Activated effector memory CD4-positive, alpha-beta T cell treated with Interleukin-2 at 50 U/mL for 16 hours (primary cell): ENCODE measurements at regions not wholly inside any gene's neighbourhood (a gene's known extent, or its start where the extent isn't known, plus 50 kb on each side); places are given as distances from the start of the nearest gene placed in this dataset.
A peak's percentile ranks its signal among the peaks of the same experiment; 100 is the strongest.

Experiments
- DNase-seq: peaks from one replicate; pipeline ENCODE4 v3.0.0-alpha.2; 2020

DNA sequence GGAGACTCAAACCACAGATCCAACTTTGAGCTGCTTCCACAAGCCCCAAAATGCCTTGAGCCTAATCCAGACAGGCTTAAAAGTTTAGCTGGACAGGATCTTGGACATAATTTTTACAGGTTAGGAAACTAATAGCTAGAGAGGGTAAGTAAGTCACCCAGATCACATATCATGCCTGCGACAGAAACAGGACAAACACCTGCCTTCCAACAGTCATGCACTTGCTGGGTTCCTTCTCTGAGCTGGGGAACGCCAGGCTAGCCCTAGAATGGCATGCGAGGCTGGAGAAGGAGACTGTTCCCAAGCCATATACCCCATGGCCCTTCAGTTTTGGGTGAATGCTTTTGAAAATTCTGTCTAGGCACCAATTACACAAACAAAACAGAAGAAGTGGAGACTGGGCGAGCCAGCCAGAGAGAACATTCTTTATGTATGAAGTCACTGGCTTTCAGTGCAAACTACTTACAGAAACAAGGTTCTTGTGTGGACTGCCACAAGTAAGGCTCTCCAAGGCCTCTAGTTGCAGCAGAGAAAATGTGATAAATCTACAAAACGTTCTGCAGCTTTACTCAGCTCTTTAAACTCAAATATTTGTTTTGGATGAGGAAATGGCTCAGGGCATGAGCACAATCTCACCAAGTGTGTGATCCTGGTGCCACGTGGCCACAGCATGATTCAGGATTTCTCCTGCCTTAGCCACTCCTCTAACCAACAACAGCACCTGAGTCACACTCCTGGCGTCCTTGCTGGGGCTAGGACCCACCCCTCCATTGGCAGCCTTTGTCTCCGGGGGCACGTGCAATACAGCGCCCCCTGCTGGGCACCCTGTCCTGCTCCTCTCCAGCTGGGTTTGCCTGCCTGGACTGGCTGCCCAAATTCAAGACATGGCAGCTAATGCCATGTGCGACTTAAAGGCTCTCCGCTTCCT lies 73.4 kb upstream of the UBL3 start:
- peak; percentile 33 for DNase-seq

DNA sequence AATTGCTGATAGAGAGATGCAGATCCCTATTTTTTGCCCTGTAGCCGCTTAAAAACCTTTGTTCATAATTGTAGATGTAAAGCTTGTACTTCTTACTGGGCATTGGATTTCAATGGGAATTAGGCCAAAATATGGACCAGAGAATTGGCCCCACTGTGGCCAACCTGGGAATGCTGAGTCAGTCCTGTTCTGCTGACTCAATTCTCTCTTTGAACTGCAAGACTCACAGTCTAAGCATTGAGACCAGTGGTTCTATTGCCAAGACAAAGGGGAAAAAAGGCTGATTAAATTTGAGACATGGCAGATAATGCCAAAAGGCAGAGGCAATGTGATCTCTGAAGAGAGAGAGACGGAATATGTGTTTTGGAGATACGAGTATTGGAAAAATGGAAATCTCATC lies 72.5 kb upstream of the UBL3 start:
- no peak for DNase-seq

GRCh38 chr13:29922281-29922821 lies 71.9 kb upstream of the UBL3 start:
- DNase-seq = no peak

- no peak for DNase-seq
Observed at GRCh38 chr13:29921542-29921941, 71.1 kb upstream of the UBL3 start.

DNA sequence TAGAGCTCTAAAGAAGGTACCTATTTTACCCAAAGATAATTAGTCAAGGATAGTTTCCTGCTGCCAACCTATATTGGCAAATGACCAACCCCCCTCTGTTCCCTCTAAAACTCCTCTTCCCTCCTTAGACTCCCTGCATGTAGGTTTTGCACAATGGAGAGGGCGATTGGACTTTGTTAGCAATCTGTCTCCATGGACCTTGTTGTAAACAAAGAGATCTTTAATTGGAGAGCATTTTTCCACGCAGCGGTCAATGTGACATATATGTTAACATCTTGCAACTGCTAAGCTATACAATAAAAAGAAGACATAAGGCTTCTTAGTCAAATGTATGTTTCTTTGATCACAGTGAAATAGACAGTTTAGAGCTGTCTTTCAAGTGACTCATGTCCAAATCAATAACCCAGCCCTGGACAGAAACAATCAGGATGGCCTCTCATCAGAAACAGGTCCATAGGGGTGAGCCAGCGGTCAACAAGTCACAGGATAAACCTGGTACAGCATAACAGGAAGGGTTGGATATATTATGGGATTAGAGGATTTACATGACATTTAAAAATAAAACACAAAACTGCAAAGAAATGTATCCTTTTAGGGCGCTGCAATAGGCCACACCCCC lies 69.7 kb upstream of the UBL3 start:
- no peak for DNase-seq

DNA sequence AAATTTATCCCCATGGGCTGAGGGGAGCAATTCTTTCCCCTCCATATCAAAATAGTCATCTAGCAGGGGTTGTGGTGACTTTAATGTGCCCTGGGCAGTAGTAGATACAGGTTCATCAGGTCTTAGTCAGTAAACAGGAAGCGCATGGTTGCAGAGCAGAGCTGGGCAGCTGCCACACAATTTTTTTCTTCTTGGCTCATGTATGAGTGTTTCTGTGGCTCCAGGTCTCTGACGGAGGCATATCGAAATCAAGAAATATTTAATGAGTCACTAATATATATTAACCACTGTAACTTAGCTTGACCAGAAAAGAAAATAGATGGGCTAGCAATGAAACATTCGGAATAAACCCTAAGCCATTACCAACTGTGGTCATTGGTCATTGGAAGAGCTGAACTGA lies 68.4 kb upstream of the UBL3 start:
- no peak for DNase-seq

DNA sequence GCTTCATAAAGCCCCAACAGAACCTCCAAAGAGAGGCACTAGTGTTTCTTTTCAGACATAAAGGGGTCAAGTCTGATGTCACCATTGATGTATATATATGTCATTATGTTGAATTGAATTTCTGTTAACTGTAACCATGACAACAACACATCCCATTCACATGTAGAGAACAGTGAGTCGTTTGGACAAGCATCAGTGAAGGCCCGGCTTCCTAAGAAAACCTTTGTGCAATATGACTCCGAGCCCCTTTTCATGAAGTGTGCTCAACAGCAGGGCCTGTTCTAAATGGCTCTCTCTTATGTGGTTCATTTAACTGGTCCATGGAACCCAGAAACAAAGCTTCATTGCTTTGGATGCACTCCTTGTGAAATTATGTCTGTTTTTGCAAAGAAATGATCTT lies 67.2 kb upstream of the UBL3 start:
- no peak for DNase-seq

DNA sequence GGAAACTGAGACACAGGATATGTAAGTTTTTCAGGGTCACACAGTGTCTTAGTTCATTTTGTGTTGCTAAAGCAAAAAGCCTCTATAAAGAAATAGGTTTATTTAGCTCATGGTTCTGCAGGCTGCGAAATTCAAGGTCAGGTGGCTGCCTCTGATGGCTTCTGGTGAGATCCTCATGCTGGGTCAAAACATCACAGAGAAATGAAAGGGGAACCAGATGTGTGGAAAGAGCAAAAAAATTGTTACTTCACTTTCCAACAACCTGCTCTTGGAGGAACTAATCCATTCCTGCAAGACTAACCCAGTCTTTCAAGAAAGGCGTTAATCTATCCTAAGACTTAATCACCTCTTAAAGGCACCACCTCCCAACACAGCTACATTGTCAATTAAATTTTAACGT lies 64.2 kb upstream of the UBL3 start:
- no peak for DNase-seq

GRCh38 chr13:29911781-29912418 lies 61.5 kb upstream of the UBL3 start:
- no peak for DNase-seq

DNA sequence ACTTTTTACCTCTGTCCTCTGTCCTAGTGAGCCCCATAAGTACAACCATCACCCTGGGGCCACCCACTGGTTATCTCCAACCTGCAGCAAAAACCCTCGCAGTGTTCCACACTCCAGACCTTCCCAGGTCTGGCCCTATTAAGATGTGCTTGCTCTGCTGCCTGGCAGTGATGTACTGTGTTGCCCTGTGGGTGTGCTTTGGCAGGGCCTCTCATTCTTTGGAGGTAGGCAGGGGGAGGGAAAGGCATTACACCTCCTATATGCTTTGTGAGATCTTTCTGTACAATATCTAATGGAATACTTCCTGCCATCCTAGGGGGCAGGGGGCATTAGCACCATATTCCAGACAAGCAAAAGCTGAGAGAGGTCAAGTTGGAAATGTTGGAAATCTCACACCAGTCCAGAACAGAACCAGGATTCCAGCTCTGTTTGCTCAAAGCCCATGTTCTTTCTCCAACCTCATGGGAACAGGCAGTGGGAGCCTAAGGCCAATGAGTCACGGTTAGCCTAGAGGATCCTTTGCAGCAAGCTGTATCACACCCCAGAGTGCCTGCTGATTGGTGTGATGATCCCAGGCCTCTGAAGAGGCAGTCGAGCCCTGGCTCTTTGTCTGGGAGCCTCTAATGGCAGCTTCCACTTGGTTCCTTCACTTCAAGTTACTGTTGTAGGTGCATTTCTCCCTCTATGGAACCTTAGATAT lies 59.7 kb upstream of the UBL3 start:
- no peak for DNase-seq

DNA sequence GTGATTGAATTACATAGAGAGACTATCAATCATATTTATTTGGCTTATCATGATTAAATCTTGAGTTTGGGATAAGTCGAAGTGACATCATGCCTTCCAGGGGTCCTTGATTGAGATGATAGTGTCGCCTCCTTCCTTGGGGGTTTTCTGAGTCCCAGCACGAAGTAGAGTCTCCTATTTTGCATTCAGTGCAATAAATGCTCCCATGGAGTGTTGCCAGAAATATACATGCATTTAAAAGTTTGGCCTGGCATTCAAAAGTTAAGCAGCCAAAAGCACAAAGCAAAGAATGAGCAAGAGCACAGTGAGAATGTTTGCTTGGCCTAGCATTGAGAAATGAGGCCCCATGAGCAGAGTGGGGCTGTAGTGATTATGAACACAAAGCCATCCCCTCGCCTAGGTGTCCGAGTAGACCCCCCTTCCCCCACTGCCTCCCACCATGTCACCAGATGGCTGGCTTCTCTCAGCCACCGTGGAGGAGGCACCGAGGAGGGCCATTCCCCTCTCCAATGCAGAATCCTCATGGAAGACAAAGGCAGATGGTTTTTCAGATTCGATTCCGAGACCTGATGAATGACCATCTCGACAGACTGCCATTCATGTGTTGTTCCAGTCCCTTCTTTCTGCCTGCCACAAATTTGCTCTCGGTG lies 58.8 kb upstream of the UBL3 start:
- no peak for DNase-seq

GRCh38 chr13:29908416-29909080 lies 58.1 kb upstream of the UBL3 start:
- DNase-seq = no peak

DNA sequence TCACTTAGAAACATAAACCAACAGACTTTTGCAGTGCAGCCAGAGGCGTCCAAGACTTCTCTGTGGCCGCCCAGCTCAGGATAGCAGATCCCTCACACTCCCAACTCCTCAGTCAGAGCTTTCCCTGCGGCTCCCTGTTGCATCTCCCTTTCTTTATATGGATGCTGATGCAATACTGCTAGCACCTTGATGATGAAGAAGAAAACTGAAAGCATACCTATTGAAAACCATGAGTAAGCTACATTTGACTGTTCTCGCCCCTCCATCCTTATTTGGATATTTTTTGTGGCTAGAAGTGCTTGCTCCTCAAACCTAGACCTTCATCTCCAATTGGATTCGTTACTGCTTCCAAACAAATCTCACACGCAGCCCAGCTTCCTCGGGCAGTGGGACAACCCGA lies 57.3 kb upstream of the UBL3 start:
- no peak for DNase-seq

DNA sequence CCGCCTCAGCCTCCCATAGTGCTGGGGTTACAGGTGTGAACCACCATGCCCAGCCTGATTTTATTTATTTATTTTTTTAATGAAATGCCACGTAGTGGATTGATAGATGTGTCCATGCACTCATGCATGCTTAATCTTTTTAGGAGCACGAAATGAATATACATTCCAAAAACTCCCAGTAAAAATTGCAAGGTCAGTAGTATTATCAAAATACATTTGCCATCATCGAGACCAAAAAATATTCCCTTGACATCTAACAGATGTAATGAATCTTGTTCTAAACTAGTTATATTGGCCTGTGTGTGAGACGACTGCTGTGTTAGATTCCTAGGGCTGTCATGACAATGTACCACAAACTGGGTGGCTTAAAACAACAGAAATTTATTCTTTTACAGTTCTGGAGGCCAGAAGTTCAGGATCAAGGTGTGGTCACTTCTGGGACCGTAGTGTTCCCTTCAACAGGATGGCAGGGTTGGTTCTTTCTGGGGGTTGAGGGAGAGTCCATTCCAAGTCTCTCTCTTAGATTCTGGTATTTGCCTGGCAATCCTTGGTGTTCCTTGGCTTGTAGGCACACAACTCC lies 56.1 kb upstream of the UBL3 start:
- no peak for DNase-seq

DNA sequence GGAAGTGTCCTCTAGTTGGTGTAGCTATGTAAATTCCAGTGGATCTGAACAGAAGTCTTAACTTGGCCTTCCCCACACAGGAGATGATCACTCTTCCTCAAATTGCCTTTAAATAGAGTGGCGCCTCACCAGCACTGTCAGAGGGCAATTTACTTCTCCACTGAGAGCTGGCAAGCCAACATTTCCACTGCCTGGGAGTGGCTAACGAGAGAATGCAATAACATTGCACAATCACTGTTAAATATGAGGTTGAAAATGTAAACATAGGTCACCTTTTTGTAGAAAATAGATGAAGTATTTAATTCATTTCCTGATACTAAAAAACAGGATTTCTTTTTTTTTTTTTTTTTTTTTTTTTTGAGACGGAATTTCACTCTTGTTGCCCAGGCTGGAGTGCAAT lies 55.4 kb upstream of the UBL3 start:
- DNase-seq = no peak

DNA sequence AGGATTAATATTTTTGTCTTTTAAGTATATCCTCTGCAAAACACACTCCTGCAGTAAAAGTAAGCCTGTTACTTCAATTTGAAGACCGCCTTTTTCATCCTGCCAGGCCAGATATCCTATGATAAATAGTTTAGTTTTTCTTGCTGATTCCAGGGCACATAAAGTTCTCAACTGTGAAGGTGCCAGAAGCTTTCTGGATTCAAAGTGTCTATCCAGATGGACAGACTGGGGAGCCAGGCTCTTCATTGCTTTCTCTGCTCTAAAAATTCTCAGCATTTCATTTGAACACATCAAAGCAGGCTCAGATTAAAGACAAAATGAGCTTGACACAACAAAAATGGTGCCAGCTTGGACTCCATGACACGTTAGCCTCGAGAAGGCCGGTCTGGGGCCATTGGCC lies 53.6 kb upstream of the UBL3 start:
- no peak for DNase-seq

- DNase-seq = no peak
Observed at GRCh38 chr13:29903543-29903942, 53.1 kb upstream of the UBL3 start.

- no peak for DNase-seq
Observed at GRCh38 chr13:29902632-29903305, 52.4 kb upstream of the UBL3 start.

- DNase-seq = peak; percentile 18
Observed at GRCh38 chr13:29901710-29902631, 51.6 kb upstream of the UBL3 start.
